K562 (cell line): ENCODE measurements at regions not wholly inside any gene's neighbourhood (a gene's known extent, or its start where the extent isn't known, plus 50 kb on each side); places are given as distances from the start of the nearest gene placed in this dataset.

ENCODE experiments used
- GABPB1 ChIP-seq: sonication (generic); formaldehyde crosslinking; IDR thresholded peaks from 2 replicates; pipeline ENCODE4 v1.8.0; 2022; ENCODE audit warnings: mild to moderate bottlenecking, missing genetic modification reagents
- RBBP5 ChIP-seq: fragments of 200-600 bp; sonication (generic); IDR thresholded peaks from 2 replicates; pipeline ENCODE4 v1.6.1; 2012; ENCODE audit warnings: borderline replicate concordance, mild to moderate bottlenecking, low read length, control low read depth, inconsistent platforms; ENCODE audit not compliant: insufficient read depth, poor library complexity, severe bottlenecking
- TARDBP ChIP-seq: fragments of 450-650 bp; IDR thresholded peaks from 2 replicates; pipeline ENCODE4 v1.6.1; 2016
- ZNF263 ChIP-seq: sonication (generic); formaldehyde crosslinking; IDR thresholded peaks from 2 replicates; pipeline ENCODE4 v1.8.0; 2022; ENCODE audit warnings: mild to moderate bottlenecking, missing genetic modification reagents, borderline replicate concordance
- TF ChIP-seq, protein P1 (sequence below), 2 experiments: fragments of 450-650 bp; IDR thresholded peaks; 2 replicates each; pipeline ENCODE4 v1.6.1; 2016
- TF ChIP-seq, protein P2 (sequence below): sonication (generic); formaldehyde crosslinking; IDR thresholded peaks from 2 replicates; pipeline ENCODE4 v1.8.0; 2023; ENCODE audit warnings: mild to moderate bottlenecking, missing genetic modification reagents

DNA sequence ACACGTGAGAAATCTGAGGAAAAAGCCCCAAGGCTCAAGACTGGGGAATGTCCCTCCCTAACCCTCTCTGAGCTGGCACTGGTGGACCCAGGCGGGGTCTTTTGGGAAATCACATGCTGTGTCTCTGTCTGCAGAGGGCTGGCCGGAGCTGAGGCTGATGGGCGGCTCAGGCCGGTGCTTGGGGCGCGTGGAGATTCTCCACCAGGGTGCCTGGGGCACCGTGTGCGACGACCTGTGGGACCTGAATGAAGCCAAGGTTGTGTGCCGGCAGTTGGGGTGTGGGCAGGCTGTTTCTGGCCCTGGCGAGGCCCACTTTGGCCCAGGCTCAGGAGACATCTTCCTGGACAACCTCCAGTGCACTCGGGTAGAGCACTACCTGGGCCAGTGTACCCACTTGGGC is 65.7 kb downstream of the CUZD1 start:
- no peak for TF ChIP-seq ZNF263 (CRISPR knock-in tag)
- TF ChIP-seq, protein P1, sequence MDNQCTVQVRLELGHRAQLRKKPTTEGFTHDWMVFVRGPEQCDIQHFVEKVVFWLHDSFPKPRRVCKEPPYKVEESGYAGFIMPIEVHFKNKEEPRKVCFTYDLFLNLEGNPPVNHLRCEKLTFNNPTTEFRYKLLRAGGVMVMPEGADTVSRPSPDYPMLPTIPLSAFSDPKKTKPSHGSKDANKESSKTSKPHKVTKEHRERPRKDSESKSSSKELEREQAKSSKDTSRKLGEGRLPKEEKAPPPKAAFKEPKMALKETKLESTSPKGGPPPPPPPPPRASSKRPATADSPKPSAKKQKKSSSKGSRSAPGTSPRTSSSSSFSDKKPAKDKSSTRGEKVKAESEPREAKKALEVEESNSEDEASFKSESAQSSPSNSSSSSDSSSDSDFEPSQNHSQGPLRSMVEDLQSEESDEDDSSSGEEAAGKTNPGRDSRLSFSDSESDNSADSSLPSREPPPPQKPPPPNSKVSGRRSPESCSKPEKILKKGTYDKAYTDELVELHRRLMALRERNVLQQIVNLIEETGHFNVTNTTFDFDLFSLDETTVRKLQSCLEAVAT (IDR thresholded peaks at IDR 0.05): no peak
- TF ChIP-seq, protein P2, sequence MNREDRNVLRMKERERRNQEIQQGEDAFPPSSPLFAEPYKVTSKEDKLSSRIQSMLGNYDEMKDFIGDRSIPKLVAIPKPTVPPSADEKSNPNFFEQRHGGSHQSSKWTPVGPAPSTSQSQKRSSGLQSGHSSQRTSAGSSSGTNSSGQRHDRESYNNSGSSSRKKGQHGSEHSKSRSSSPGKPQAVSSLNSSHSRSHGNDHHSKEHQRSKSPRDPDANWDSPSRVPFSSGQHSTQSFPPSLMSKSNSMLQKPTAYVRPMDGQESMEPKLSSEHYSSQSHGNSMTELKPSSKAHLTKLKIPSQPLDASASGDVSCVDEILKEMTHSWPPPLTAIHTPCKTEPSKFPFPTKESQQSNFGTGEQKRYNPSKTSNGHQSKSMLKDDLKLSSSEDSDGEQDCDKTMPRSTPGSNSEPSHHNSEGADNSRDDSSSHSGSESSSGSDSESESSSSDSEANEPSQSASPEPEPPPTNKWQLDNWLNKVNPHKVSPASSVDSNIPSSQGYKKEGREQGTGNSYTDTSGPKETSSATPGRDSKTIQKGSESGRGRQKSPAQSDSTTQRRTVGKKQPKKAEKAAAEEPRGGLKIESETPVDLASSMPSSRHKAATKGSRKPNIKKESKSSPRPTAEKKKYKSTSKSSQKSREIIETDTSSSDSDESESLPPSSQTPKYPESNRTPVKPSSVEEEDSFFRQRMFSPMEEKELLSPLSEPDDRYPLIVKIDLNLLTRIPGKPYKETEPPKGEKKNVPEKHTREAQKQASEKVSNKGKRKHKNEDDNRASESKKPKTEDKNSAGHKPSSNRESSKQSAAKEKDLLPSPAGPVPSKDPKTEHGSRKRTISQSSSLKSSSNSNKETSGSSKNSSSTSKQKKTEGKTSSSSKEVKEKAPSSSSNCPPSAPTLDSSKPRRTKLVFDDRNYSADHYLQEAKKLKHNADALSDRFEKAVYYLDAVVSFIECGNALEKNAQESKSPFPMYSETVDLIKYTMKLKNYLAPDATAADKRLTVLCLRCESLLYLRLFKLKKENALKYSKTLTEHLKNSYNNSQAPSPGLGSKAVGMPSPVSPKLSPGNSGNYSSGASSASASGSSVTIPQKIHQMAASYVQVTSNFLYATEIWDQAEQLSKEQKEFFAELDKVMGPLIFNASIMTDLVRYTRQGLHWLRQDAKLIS (CRISPR knock-in tag): no peak
- TF ChIP-seq GABPB1 (CRISPR knock-in tag): no peak
- TF ChIP-seq RBBP5: no peak
- no peak for TF ChIP-seq TARDBP
